GM23248 (cell line): ENCODE measurements at regions not wholly inside any gene's neighbourhood (a gene's known extent, or its start where the extent isn't known, plus 50 kb on each side); places are given as distances from the start of the nearest gene placed in this dataset.

Source experiments
- DNase-seq: peaks from one replicate; pipeline ENCODE4 v3.0.0-alpha.2; 2015
- H2AFZ ChIP-seq: fragments of 200-600 bp; sonication (generic); 2 replicates; pipeline ENCODE4 v1.6.1; 2016; ENCODE audit warnings: antibody characterized with exemption
- H3F3A ChIP-seq: fragments of 200-600 bp; sonication (generic); 2 replicates; pipeline ENCODE4 v1.6.1; 2016; ENCODE audit warnings: mild to moderate bottlenecking, antibody characterized with exemption, mixed run types; ENCODE audit not compliant: insufficient read depth
- H3K27ac ChIP-seq: fragments of 200-600 bp; sonication (generic); 2 replicates; pipeline ENCODE4 v1.5.1; 2016; ENCODE audit warnings: mild to moderate bottlenecking
- H3K27me3 ChIP-seq: fragments of 200-600 bp; sonication (generic); replicated peaks from 2 replicates; pipeline ENCODE4 v1.6.1; 2016; ENCODE audit warnings: mild to moderate bottlenecking; ENCODE audit not compliant: insufficient read depth
- H3K36me3 ChIP-seq: fragments of 200-600 bp; sonication (generic); 2 replicates; pipeline ENCODE4 v1.6.1; 2016; ENCODE audit warnings: low read depth, mild to moderate bottlenecking
- H3K4me1 ChIP-seq: fragments of 200-600 bp; sonication (generic); 2 replicates; pipeline ENCODE4 v1.6.1; 2016; ENCODE audit warnings: mild to moderate bottlenecking; ENCODE audit not compliant: insufficient read depth
- H3K4me2 ChIP-seq: fragments of 200-600 bp; sonication (generic); one replicate; pipeline ENCODE4 v1.6.1; 2016; ENCODE audit warnings: mild to moderate bottlenecking; ENCODE audit not compliant: unreplicated experiment
- H3K4me3 ChIP-seq: fragments of 200-600 bp; sonication (generic); 2 replicates; pipeline ENCODE4 v1.5.1; 2016; ENCODE audit warnings: mild to moderate bottlenecking
- H3K79me2 ChIP-seq: fragments of 200-600 bp; sonication (generic); 2 replicates; pipeline ENCODE4 v1.6.1; 2016; ENCODE audit warnings: mild to moderate bottlenecking; ENCODE audit not compliant: insufficient read depth
- H3K9ac ChIP-seq: fragments of 200-600 bp; sonication (generic); 2 replicates; pipeline ENCODE4 v1.6.1; 2016; ENCODE audit warnings: mild to moderate bottlenecking
- H3K9me2 ChIP-seq: fragments of 200-600 bp; sonication (generic); 2 replicates; pipeline ENCODE4 v1.6.1; 2016; ENCODE audit warnings: mixed run types, mild to moderate bottlenecking, moderate library complexity; ENCODE audit not compliant: insufficient read depth
- H3K9me3 ChIP-seq: fragments of 200-600 bp; sonication (generic); one replicate; pipeline ENCODE4 v1.6.1; 2017; ENCODE audit warnings: low read depth
- H4K20me1 ChIP-seq: fragments of 200-600 bp; sonication (generic); 2 replicates; pipeline ENCODE4 v1.6.0; 2016; ENCODE audit not compliant: insufficient read depth
- EZH2 ChIP-seq: fragments of 200-600 bp; sonication (generic); IDR thresholded peaks from 2 replicates; pipeline ENCODE4 v1.6.1; 2018; ENCODE audit warnings: antibody characterized with exemption, mild to moderate bottlenecking; ENCODE audit not compliant: insufficient read depth, poor library complexity, severe bottlenecking
- EZH2phosphoT487 ChIP-seq: fragments of 200-600 bp; sonication (generic); IDR thresholded peaks from 2 replicates; pipeline ENCODE4 v1.6.1; 2018; ENCODE audit warnings: antibody characterized with exemption, moderate library complexity, mild to moderate bottlenecking, low read depth; ENCODE audit not compliant: insufficient read depth
- WGBS, 2 experiments: methylation state at CpG; one replicate each; pipeline ENCODE4 v1.1.6; 2015 to 2017; ENCODE audit warnings: low lambda C conversion rate in 2 of 2, low coverage in 1 of 2; ENCODE audit errors: missing lambda C conversion rate in 2 of 2; 5-methylcytosine and 5-hydroxymethylcytosine counted together
- in situ Hi-C: fragments of 300-500 bp; cut with MboI; formaldehyde crosslinking; loops from 2 replicates; pipeline ENCODE4 v1.15.0; 2020

DNA sequence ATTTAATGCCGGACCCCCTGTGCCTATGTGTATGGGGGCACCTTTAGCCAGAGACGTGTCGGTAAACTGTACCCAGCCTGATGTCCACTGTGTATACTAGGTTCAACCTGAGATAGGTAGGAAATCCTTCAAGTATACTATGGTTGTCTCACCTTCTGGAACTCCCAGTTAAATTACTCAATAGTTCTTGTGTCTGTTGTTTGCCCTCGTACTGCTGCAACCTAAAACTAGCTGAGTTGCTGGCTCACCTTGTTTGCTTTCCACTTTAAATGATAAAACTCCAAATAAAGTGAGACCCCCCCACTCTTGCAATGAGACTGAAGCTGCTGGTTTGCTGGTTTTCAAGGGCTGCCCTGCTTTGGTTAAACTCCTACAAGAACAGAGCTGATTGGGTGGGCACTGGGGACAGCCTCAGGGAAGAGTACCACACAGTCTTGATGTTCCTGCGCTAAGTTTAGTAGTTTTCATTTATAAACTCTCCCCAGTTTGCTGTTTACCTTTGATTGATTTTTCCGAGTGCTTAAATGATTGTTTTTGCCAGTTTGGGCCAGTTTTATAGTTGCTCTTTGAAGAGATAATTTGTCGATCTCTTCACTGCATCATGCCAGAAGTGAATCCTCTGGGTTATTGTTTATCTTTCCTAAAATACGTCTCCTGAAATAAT, 1281.8 kb upstream of the MAP3K7 start:
- TF ChIP-seq EZH2phosphoT487: no peak
- no peak for TF ChIP-seq EZH2
- no peak overlapping the region for H3K9ac ChIP-seq
- H3K4me3 ChIP-seq: no peak overlapping the region
- DNase-seq: no peak
- in situ Hi-C loops: no loop called here
- no peak overlapping the region for H3K27ac ChIP-seq
- 38 to 45% methylated on average over 8 of the region's 8 CpGs for WGBS, 2 experiments
- H3K4me2 ChIP-seq: no peak overlapping the region
- H3K79me2 ChIP-seq: no peaks in the 10 kb centered on the region
- H3K36me3 ChIP-seq: no peaks in the 10 kb centered on the region
- no peak overlapping the region for H2AFZ ChIP-seq
- no peaks in the 10 kb centered on the region for H3K9me3 ChIP-seq
- no peaks in the 10 kb centered on the region for H3K4me1 ChIP-seq
- no peaks in the 10 kb centered on the region for H3F3A ChIP-seq
- no peaks in the 10 kb centered on the region for H3K27me3 ChIP-seq
- no peaks in the 10 kb centered on the region for H3K9me2 ChIP-seq
- H4K20me1 ChIP-seq: no peaks in the 10 kb centered on the region

GRCh38 chr6:91865889-91866288, 1279.0 kb upstream of the MAP3K7 start:
- Histone ChIP-seq H3K4me3 (no peak overlapping the region), H3K9ac (no peak overlapping the region), H3K36me3 (no peaks in the 10 kb centered on the region), H4K20me1 (no peaks in the 10 kb centered on the region), H3K4me2 (no peak overlapping the region), H3F3A (no peaks in the 10 kb centered on the region), H3K27ac (no peak overlapping the region), H2AFZ (no peak overlapping the region), H3K27me3 (no peaks in the 10 kb centered on the region), H3K79me2 (no peaks in the 10 kb centered on the region), H3K4me1 (no peaks in the 10 kb centered on the region), H3K9me2 (no peaks in the 10 kb centered on the region), H3K9me3 (no peaks in the 10 kb centered on the region)
- no peak for TF ChIP-seq EZH2phosphoT487
- TF ChIP-seq EZH2: no peak
- in situ Hi-C loops: no loop called here
- no peak for DNase-seq
- 3 to 10% methylated on average over 3 of the region's 3 CpGs for WGBS, 2 experiments

DNA sequence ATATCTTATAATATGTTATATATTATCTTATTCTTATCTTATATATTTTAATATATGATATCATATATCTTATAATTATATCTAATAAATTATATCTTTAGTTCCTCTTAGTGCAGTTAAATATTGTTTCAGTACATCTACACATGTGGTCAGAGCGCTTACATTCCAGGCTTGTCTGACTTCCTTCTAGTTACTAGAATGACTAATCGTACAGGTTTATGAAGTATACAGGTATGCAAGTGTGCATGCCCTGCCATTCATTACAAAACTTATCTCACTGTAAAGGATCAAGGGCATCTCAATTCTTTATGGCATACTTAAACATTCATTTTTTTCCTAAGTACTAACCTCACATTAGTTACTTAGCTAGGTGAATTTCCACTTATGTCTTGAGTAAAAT, 1278.0 kb upstream of the MAP3K7 start:
- Histone ChIP-seq H3K27me3 (no peaks in the 10 kb centered on the region), H3K9ac (no peak overlapping the region), H3F3A (no peaks in the 10 kb centered on the region), H3K27ac (no peak overlapping the region), H3K79me2 (no peaks in the 10 kb centered on the region), H3K4me2 (no peak overlapping the region), H4K20me1 (no peaks in the 10 kb centered on the region), H2AFZ (no peak overlapping the region), H3K36me3 (no peaks in the 10 kb centered on the region), H3K4me3 (no peak overlapping the region), H3K9me2 (no peaks in the 10 kb centered on the region), H3K9me3 (no peaks in the 10 kb centered on the region), H3K4me1 (no peaks in the 10 kb centered on the region)
- 36 to 38% methylated on average over 2 of the region's 2 CpGs for WGBS, 2 experiments
- DNase-seq: no peak
- in situ Hi-C loops: no loop called here
- TF ChIP-seq EZH2phosphoT487 (no peak), EZH2 (no peak)

DNA sequence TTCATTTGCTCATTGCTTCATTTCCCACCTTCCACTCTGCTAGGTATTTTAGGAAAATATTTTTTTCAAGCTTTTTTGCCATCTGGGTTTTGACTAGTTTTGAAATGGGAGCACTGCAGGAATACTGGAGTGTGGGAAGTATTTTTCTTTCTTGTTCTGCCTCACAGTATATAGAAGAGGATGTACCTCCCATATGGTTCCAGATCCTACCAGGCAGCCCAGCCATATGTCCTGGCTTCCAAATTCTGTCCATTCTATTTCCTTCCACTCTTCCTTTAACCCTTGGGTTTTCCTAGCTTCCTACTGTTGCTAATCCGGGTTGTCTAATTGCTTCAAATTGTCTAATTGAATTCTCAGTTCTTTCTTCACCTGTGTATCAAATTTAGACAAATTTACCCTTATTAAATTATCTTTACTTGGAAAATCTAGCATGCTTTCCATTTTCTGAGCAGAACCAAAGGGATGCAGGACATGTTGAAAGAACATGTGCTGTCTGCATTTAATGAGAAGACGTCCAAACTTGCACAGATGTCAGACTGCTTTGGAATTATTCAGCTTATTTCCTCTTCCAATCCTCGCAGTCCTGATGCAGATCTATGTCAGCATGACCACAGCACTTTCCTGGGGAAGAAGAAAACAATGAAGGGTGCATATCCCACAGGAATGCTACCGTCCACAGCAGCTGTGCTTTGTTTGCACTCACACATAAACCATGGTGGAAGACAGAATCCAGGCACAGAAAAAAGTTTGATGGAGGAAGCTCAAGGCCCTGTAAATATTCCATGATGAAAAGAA, 1273.9 kb upstream of the MAP3K7 start:
- Histone ChIP-seq H3K9ac (no peak overlapping the region), H3K4me3 (no peak overlapping the region), H4K20me1 (no peaks in the 10 kb centered on the region), H3K27me3 (no peaks in the 10 kb centered on the region), H3F3A (no peaks in the 10 kb centered on the region), H3K27ac (no peak overlapping the region), H3K4me1 (no peaks in the 10 kb centered on the region), H3K4me2 (no peak overlapping the region), H3K36me3 (no peaks in the 10 kb centered on the region), H3K9me2 (no peaks in the 10 kb centered on the region), H3K9me3 (no peaks in the 10 kb centered on the region), H3K79me2 (no peaks in the 10 kb centered on the region), H2AFZ (no peak overlapping the region)
- in situ Hi-C loops: no loop called here
- no peak for TF ChIP-seq EZH2
- TF ChIP-seq EZH2phosphoT487: no peak
- DNase-seq: no peak
- WGBS, 2 experiments: 2 to 4% methylated on average over 4 of the region's 4 CpGs
